SKM-1 (cell line): ENCODE measurements at regions not wholly inside any gene's neighbourhood (a gene's known extent, or its start where the extent isn't known, plus 50 kb on each side); places are given as distances from the start of the nearest gene placed in this dataset.

Experiments
- DNase-seq: peaks from one replicate; lab custom pipeline; 2025; ENCODE audit not compliant: unreplicated experiment; lab: John Stamatoyannopoulos, UW

- no peak for DNase-seq
These were observed 1089.8 kb upstream of the NCAM2 start for GRCh38 chr21:19908390-19908789.

- no peak for DNase-seq
These were observed 1084.2 kb upstream of the NCAM2 start for GRCh38 chr21:19914028-19914427.

GRCh38 chr21:19921211-19921610 is 1077.0 kb upstream of the NCAM2 start:
- no peak for DNase-seq

GRCh38 chr21:19922122-19922521 is 1076.1 kb upstream of the NCAM2 start:
- DNase-seq, result no peak

GRCh38 chr21:19935467-19935866 is 1062.7 kb upstream of the NCAM2 start:
- DNase-seq, result no peak

- no peak for DNase-seq
These were observed 1060.6 kb upstream of the NCAM2 start for GRCh38 chr21:19937619-19938018.

- DNase-seq, result no peak
These were observed 1056.6 kb upstream of the NCAM2 start for GRCh38 chr21:19941626-19942025.

GRCh38 chr21:19950347-19950746 is 1047.9 kb upstream of the NCAM2 start:
- DNase-seq, result no peak

- DNase-seq, result no peak
These were observed 1029.1 kb upstream of the NCAM2 start for GRCh38 chr21:19969156-19969555.

GRCh38 chr21:19981938-19982337 is 1016.3 kb upstream of the NCAM2 start:
- no peak for DNase-seq

- no peak for DNase-seq
These were observed 1011.8 kb upstream of the NCAM2 start for GRCh38 chr21:19986396-19986795.

- DNase-seq, result no peak
These were observed 1010.5 kb upstream of the NCAM2 start for GRCh38 chr21:19987671-19988070.

- DNase-seq, result no peak
These were observed 1005.7 kb upstream of the NCAM2 start for GRCh38 chr21:19992540-19992939.

- DNase-seq, result no peak
These were observed 1004.9 kb upstream of the NCAM2 start for GRCh38 chr21:19993268-19993667.

GRCh38 chr21:19995253-19995652 is 1003.0 kb upstream of the NCAM2 start:
- DNase-seq, result no peak

- no peak for DNase-seq
These were observed 999.8 kb upstream of the NCAM2 start for GRCh38 chr21:19998453-19998852.

- DNase-seq, result peak; percentile 41
These were observed 998.6 kb upstream of the NCAM2 start for GRCh38 chr21:19999369-20000272.

- no peak for DNase-seq
These were observed 993.8 kb upstream of the NCAM2 start for GRCh38 chr21:20004367-20004766.

- DNase-seq, result no peak
These were observed 987.5 kb upstream of the NCAM2 start for GRCh38 chr21:20010691-20011200.

- DNase-seq, result no peak
These were observed 984.4 kb upstream of the NCAM2 start for GRCh38 chr21:20013851-20014250.

- no peak for DNase-seq
These were observed 981.7 kb upstream of the NCAM2 start for GRCh38 chr21:20016435-20017005.

- no peak for DNase-seq
These were observed 978.2 kb upstream of the NCAM2 start for GRCh38 chr21:20020026-20020425.
